LNCAP (cell line): ENCODE measurements at regions not wholly inside any gene's neighbourhood (a gene's known extent, or its start where the extent isn't known, plus 50 kb on each side); places are given as distances from the start of the nearest gene placed in this dataset.

Experiments used
- CTCF ChIP-seq: fragments of 450-650 bp; IDR thresholded peaks from 2 replicates; pipeline ENCODE4 v1.5.1; 2017; ENCODE audit warnings: mild to moderate bottlenecking

DNA sequence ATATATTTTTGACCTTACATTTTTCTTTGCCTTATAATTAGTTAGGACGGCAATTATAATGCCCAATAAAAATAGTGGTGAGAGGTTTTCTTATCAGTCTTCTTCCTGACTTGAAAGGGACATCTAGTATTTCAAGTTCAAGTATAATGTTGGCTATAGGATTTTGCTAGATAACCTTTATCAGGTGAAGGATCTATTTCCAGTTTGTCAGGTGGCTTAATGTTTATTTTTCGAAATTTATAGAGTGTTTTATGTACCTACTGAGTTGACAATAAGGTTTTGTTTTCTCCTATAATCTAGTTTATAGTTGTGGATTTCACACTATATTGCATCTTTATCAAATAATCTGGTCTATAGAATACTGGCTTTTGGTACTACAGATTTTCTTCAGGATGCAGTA lies 351.8 kb upstream of the FGF13 start:
- TF ChIP-seq CTCF, result no peak

GRCh38 chrX:139058831-139059495 lies 347.4 kb upstream of the FGF13 start:
- TF ChIP-seq CTCF, result no peak

DNA sequence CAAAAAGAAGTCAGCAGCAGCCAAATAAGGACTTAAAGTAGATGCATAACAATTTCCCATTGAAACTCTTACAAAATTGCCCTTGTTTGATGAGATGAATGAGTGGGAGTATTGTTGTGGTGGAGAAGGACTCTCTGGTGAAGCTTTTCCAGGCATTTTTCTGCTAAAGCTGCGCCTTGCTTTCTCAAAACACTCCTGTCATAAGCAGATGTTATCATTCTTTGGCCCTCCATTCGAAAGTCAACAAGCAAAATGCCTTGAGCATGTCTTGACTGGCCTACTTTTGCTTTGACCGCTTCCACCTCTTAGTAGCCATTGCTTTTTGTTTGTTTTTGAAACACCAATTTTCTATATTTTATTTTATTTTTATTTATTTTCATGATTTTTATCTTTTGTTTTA lies 340.9 kb upstream of the FGF13 start:
- no peak for TF ChIP-seq CTCF

GRCh38 chrX:139049465-139049864 lies 337.9 kb upstream of the FGF13 start:
- no peak for TF ChIP-seq CTCF

GRCh38 chrX:139044680-139045079 lies 333.2 kb upstream of the FGF13 start:
- TF ChIP-seq CTCF, result no peak

DNA sequence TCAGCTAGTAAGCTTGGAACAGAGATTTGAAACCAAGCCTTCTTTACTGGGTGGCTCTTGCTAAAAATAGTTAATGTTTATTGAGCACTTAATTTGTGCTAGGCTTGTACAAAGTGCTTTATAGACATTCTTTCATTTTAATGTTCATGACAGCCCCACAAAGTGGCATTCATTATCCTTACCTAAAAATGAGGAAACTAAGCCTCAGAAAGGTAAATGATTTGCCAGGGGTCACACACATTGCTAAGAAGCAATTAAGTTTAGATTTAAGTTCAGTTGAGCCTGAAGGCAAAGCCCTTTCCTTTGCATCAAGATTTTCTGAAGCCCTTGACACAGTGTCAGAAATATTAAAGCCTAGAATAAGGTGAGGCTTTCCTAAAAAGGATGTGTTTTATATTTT lies 327.5 kb upstream of the FGF13 start:
- no peak for TF ChIP-seq CTCF

GRCh38 chrX:139026811-139027210 lies 315.3 kb upstream of the FGF13 start:
- TF ChIP-seq CTCF, result no peak

DNA sequence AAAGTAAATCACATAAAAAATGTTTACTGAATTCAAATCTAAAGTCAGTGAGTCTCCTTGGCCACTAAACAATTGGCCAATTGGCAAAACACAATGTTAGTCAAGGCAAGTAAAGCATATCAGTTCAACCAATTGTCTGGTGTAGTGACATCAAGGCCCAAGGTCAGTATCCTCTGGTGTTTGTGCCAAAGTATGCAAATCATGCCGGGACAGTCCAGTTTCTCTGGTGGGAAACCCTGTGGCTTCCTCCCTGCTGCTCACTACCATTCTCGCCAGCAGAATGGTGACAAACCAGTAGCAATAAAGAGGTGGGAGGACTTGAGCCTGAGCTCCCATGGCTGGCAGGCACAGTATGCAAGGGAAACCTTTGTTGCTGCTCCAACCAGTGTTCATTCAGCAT lies 314.9 kb upstream of the FGF13 start:
- no peak for TF ChIP-seq CTCF
